DND-41 (cell line): ENCODE measurements at regions not wholly inside any gene's neighbourhood (a gene's known extent, or its start where the extent isn't known, plus 50 kb on each side); places are given as distances from the start of the nearest gene placed in this dataset.

ENCODE experiments used
- ATAC-seq: fragments of 200-7000 bp; cut with Tn5 transposase; 3 replicates; pipeline ENCODE4 v1.9.1; 2021; ENCODE audit warnings: low read depth; ENCODE audit not compliant: insufficient read depth
- DNase-seq: peaks from one replicate; pipeline ENCODE4 v3.0.0-alpha.2; 2020
- H2AFZ ChIP-seq: 2 replicates; pipeline ENCODE4 v1.6.0; 2012; ENCODE audit warnings: low read depth, low read length
- H3K27ac ChIP-seq: 2 replicates; pipeline ENCODE4 v1.5.1; 2012; ENCODE audit warnings: low read length, inconsistent platforms
- H3K27me3 ChIP-seq: fragments of 200-600 bp; sonication (generic); 2 replicates; pipeline ENCODE4 v1.6.0; 2012; ENCODE audit warnings: low read length, mild to moderate bottlenecking, inconsistent platforms; ENCODE audit not compliant: insufficient read depth, poor library complexity
- H3K36me3 ChIP-seq: 2 replicates; pipeline ENCODE4 v1.5.1; 2012; ENCODE audit warnings: low read length, inconsistent platforms; ENCODE audit not compliant: insufficient read depth
- H3K4me1 ChIP-seq: 2 replicates; pipeline ENCODE4 v1.5.1; 2012; ENCODE audit warnings: mild to moderate bottlenecking, low read length; ENCODE audit not compliant: insufficient read depth
- H3K4me2 ChIP-seq: 2 replicates; pipeline ENCODE4 v1.6.0; 2012; ENCODE audit warnings: mild to moderate bottlenecking, moderate library complexity, low read length, inconsistent platforms; ENCODE audit not compliant: insufficient read depth
- H3K4me3 ChIP-seq, 2 experiments: fragments of 200-600 bp in 1 of 2; shearing (Covaris generic) in 1 of 2; 2 replicates each; pipeline ENCODE4 v1.5.1; 2012 to 2016; ENCODE audit warnings: inconsistent platforms in 2 of 2, low read length in 2 of 2, mild to moderate bottlenecking in 2 of 2, low read depth in 1 of 2, moderate library complexity in 1 of 2
- H3K79me2 ChIP-seq: 2 replicates; pipeline ENCODE4 v1.6.0; 2012; ENCODE audit warnings: low read length, inconsistent platforms; ENCODE audit not compliant: insufficient read depth
- H3K9ac ChIP-seq: 2 replicates; pipeline ENCODE4 v1.6.0; 2012; ENCODE audit warnings: low read depth, mild to moderate bottlenecking, inconsistent platforms, low read length, moderate library complexity
- H3K9me3 ChIP-seq: 2 replicates; pipeline ENCODE4 v1.5.1; 2012; ENCODE audit warnings: low read length, moderate library complexity, mild to moderate bottlenecking, inconsistent platforms; ENCODE audit not compliant: insufficient read depth, severe bottlenecking
- H4K20me1 ChIP-seq: 2 replicates; pipeline ENCODE4 v1.6.0; 2012; ENCODE audit warnings: low read length; ENCODE audit not compliant: insufficient read depth
- EZH2 ChIP-seq: IDR thresholded peaks from 3 replicates; pipeline ENCODE4 v1.6.1; 2012; ENCODE audit warnings: borderline replicate concordance, low read depth, mild to moderate bottlenecking, moderate library complexity, low read length, inconsistent platforms; ENCODE audit not compliant: severe bottlenecking
- TF ChIP-seq, protein P1 (sequence below): IDR thresholded peaks from 2 replicates; pipeline ENCODE4 v1.5.1; 2012; ENCODE audit warnings: borderline replicate concordance, low read length, moderate library complexity, mild to moderate bottlenecking; ENCODE audit not compliant: poor library complexity, severe bottlenecking; ENCODE audit errors: extremely low read depth

DNA sequence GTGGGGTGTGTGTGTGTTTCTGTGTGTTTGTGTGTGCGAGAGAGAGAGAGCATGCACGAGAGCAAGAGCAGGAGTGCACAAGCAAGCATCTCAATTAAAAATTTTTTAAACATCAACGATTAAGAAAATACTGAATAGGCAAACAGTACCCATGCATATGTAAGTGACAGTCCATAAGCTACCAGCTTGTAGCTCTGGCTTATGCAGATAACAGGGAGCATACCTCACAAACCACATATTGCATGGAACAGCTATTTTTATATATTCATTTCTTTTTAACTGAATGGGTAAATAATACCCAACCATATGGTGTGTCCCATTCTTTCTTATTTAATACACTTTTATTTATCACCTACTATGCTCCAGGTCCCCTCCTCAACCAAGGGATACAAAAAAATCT is 234.5 kb downstream of the KBTBD8 start:
- Histone ChIP-seq H2AFZ (no peak overlapping the region), H3K9ac (no peak overlapping the region), H3K9me3 (no peaks in the 10 kb centered on the region), H3K79me2 (no peaks in the 10 kb centered on the region), H3K4me3 (no peak overlapping the region), H3K36me3 (no peaks in the 10 kb centered on the region), H3K27me3 (no peaks in the 10 kb centered on the region), H4K20me1 (no peaks in the 10 kb centered on the region), H3K27ac (no peak overlapping the region), H3K4me1 (no peaks in the 10 kb centered on the region), H3K4me2 (no peak overlapping the region)
- ATAC-seq: no peak
- TF ChIP-seq, protein P1, sequence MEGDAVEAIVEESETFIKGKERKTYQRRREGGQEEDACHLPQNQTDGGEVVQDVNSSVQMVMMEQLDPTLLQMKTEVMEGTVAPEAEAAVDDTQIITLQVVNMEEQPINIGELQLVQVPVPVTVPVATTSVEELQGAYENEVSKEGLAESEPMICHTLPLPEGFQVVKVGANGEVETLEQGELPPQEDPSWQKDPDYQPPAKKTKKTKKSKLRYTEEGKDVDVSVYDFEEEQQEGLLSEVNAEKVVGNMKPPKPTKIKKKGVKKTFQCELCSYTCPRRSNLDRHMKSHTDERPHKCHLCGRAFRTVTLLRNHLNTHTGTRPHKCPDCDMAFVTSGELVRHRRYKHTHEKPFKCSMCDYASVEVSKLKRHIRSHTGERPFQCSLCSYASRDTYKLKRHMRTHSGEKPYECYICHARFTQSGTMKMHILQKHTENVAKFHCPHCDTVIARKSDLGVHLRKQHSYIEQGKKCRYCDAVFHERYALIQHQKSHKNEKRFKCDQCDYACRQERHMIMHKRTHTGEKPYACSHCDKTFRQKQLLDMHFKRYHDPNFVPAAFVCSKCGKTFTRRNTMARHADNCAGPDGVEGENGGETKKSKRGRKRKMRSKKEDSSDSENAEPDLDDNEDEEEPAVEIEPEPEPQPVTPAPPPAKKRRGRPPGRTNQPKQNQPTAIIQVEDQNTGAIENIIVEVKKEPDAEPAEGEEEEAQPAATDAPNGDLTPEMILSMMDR: no peak
- TF ChIP-seq EZH2: no peak
- DNase-seq: no peak

DNA sequence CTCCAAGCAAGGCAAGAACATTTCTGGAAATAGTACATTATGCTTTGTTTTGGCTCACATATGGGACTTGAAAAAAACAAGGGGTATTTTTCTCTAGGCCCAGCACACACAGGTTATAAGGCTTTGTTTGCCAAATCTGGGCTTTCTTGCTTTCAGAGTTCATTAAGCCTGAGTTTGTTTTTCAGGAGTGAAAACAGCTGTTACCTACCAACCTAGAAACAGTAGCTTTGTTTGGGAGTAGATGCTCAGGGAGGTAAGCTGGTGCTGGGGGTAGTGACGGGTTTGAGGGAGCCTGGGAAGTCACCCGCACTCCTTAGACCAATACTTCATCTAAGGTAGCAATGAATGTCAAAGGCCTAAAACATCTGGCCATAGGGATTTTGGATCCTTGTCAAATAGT is 241.2 kb downstream of the KBTBD8 start:
- H3K27ac ChIP-seq: no peak overlapping the region
- no peak for ATAC-seq
- H3K27me3 ChIP-seq: no peaks in the 10 kb centered on the region
- TF ChIP-seq, protein P1: no peak
- TF ChIP-seq EZH2: no peak
- no peaks in the 10 kb centered on the region for H3K9me3 ChIP-seq
- no peak overlapping the region for H3K9ac ChIP-seq
- H3K36me3 ChIP-seq: no peaks in the 10 kb centered on the region
- no peaks in the 10 kb centered on the region for H3K4me1 ChIP-seq
- no peak overlapping the region for H3K4me2 ChIP-seq
- no peaks in the 10 kb centered on the region for H3K79me2 ChIP-seq
- H4K20me1 ChIP-seq: no peaks in the 10 kb centered on the region
- H3K4me3 ChIP-seq: no peak overlapping the region
- no peak for DNase-seq
- H2AFZ ChIP-seq: no peak overlapping the region

DNA sequence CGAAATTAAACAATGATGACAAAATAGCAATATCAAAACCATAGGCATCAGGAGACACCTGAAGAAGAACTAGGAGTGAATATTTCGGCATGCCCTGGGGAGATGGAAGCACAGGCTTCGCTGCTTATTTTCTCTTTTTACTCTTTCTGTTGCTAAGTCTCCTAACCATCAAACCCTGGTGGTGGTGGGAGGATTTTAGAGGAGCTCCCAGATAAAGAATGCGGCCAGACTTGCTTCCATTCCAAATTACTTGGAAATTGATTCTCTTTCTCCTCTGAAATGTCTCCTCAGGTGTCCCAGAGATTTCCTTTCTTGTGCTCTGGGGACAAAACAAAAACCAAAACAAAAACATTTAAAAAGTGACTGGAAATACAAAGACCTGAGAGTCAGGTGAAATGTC is 243.0 kb downstream of the KBTBD8 start:
- no peaks in the 10 kb centered on the region for H3K9me3 ChIP-seq
- H3K4me2 ChIP-seq: no peak overlapping the region
- H3K36me3 ChIP-seq: no peaks in the 10 kb centered on the region
- no peaks in the 10 kb centered on the region for H3K4me1 ChIP-seq
- H3K4me3 ChIP-seq: no peak overlapping the region
- H3K27ac ChIP-seq: no peak overlapping the region
- no peaks in the 10 kb centered on the region for H3K27me3 ChIP-seq
- H3K79me2 ChIP-seq: no peaks in the 10 kb centered on the region
- DNase-seq (no peak), ATAC-seq (no peak)
- no peaks in the 10 kb centered on the region for H4K20me1 ChIP-seq
- no peak overlapping the region for H2AFZ ChIP-seq
- TF ChIP-seq, protein P1: no peak
- TF ChIP-seq EZH2: no peak
- no peak overlapping the region for H3K9ac ChIP-seq

DNA sequence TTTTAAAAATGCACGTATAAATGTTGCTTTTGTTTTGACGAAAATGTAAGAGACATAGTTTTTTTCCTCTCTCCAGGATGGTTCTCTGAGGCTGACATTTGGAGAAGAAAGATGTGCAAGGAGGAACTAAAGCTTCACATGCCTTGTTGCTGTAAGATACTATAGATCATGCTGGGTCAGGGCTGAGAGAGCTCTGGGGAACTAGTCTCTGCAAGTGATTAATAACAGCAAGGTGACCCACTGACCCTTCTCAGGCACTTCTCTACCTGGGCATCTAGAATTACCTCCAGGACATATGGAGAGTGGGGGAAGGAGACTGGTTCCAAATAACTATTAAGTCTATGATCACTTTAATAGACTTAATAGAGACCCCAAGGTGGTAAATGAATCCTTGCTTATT is 246.0 kb downstream of the KBTBD8 start:
- no peak for DNase-seq
- Histone ChIP-seq H4K20me1 (no peaks in the 10 kb centered on the region), H3K27me3 (no peaks in the 10 kb centered on the region), H3K9me3 (no peaks in the 10 kb centered on the region), H3K9ac (no peak overlapping the region), H2AFZ (no peak overlapping the region), H3K4me3 (no peak overlapping the region), H3K27ac (no peak overlapping the region), H3K36me3 (no peaks in the 10 kb centered on the region), H3K4me2 (no peak overlapping the region), H3K4me1 (no peaks in the 10 kb centered on the region), H3K79me2 (no peaks in the 10 kb centered on the region)
- TF ChIP-seq, protein P1: no peak
- no peak for TF ChIP-seq EZH2
- no peak for ATAC-seq
